HepG2 (cell line): ENCODE measurements at regions not wholly inside any gene's neighbourhood (a gene's known extent, or its start where the extent isn't known, plus 50 kb on each side); places are given as distances from the start of the nearest gene placed in this dataset.

ENCODE experiments used
- ATAC-seq: fragments of 200-7000 bp; cut with Tn5 transposase; 3 replicates; pipeline ENCODE4 v1.9.1; 2020; ENCODE audit warnings: mild to moderate bottlenecking, moderate library complexity
- BruUV-seq: library from RNA; stranded (reverse); fragments of 400-500 nt; replicated peaks from 2 replicates; lab custom pipeline; 2021; lab: Mats Ljungman, UMichigan
- CTCF ChIA-PET: fragments of 300-600 bp; formaldehyde crosslinking; extraction: SDS; loops from one replicate; lab custom pipeline; 2021; ENCODE audit warnings: low total read pairs, inconsistent platforms, low intra/inter-chr PET ratio; lab: Yijun Ruan, JAX
- POLR2A ChIA-PET: fragments of 350-600 bp; sonication (Branson Sonifier 250); formaldehyde crosslinking; loops from one replicate; lab custom pipeline; 2020; ENCODE audit warnings: antibody characterized with exemption, inconsistent platforms; lab: Yijun Ruan, JAX
- DNase-seq: peaks from one replicate; pipeline ENCODE4 v3.0.0-alpha.2; 2015; ENCODE audit warnings: low spot score
- FAIRE-seq: peaks from 3 replicates; lab custom pipeline; 2011; peaks lifted over from hg19 to GRCh38; lab: Jason Lieb, UNC
- H2AFZ ChIP-seq: one replicate; pipeline ENCODE4 v1.6.1; 2011; ENCODE audit warnings: low read length, inconsistent platforms
- H3K27ac ChIP-seq: fragments of 300-600 bp; 3 replicates; pipeline ENCODE4 v1.8.0; 2011; ENCODE audit warnings: mixed run types, mild to moderate bottlenecking, mixed read lengths, low read length, inconsistent platforms; ENCODE audit not compliant: insufficient read depth; ENCODE audit errors: extremely low read length
- H3K27me3 ChIP-seq, 2 experiments: fragments of 200-600 bp in 1 of 2; 2 replicates in 1 of 2; 3 replicates in 1 of 2; pipeline versions ENCODE4 v1.6.0 to v1.8.0; 2011; ENCODE audit warnings: low read length in 2 of 2, mild to moderate bottlenecking in 2 of 2, moderate library complexity in 2 of 2, inconsistent platforms in 1 of 2; ENCODE audit not compliant: insufficient read depth in 2 of 2, control insufficient read depth in 1 of 2
- H3K36me3 ChIP-seq, 2 experiments: fragments of 200-600 bp in 1 of 2; replicated peaks in 1 of 2; 2 replicates in 1 of 2; 3 replicates in 1 of 2; pipeline versions ENCODE4 v1.5.1 to v1.8.0; 2011; ENCODE audit warnings: low read length in 2 of 2, inconsistent platforms in 1 of 2; ENCODE audit not compliant: insufficient read depth in 2 of 2, control insufficient read depth in 1 of 2
- H3K4me1 ChIP-seq: 2 replicates; pipeline ENCODE4 v1.5.1; 2012; ENCODE audit warnings: low read length, inconsistent platforms; ENCODE audit not compliant: insufficient read depth
- H3K4me2 ChIP-seq: 2 replicates; pipeline ENCODE4 v1.6.0; 2011; ENCODE audit warnings: low read depth, low read length, inconsistent platforms
- H3K4me3 ChIP-seq, 3 experiments: fragments of 200-600 bp in 1 of 3; sonication (generic), shearing (Covaris generic) in 1 of 3; replicated peaks in 1 of 3; 2 replicates each; pipeline ENCODE4 v1.5.1; 2011 to 2016; ENCODE audit warnings: low read length in 3 of 3, inconsistent platforms in 2 of 3, low read depth in 2 of 3, mild to moderate bottlenecking in 2 of 3, control low read depth in 1 of 3, mixed read lengths in 1 of 3; ENCODE audit not compliant: insufficient read depth in 1 of 3
- H3K79me2 ChIP-seq: one replicate; pipeline ENCODE4 v1.6.1; 2011; ENCODE audit warnings: low read length, inconsistent platforms; ENCODE audit not compliant: insufficient read depth
- H3K9ac ChIP-seq: 2 replicates; pipeline ENCODE4 v1.6.0; 2011; ENCODE audit warnings: mild to moderate bottlenecking, low read depth, low read length, inconsistent platforms; ENCODE audit not compliant: insufficient read depth
- H3K9me3 ChIP-seq: 2 replicates; pipeline ENCODE4 v1.5.1; 2012; ENCODE audit warnings: mild to moderate bottlenecking, low read length
- H4K20me1 ChIP-seq: 2 replicates; pipeline ENCODE4 v1.6.0; 2011; ENCODE audit warnings: inconsistent platforms, mild to moderate bottlenecking, low read length, moderate library complexity; ENCODE audit not compliant: insufficient read depth
- CENPBD1 ChIP-seq: sonication (generic); formaldehyde crosslinking; IDR thresholded peaks from 2 replicates; pipeline ENCODE4 v1.8.0; 2022; ENCODE audit warnings: missing genetic modification reagents, low read depth, mild to moderate bottlenecking, borderline replicate concordance
- CSRNP2 ChIP-seq: sonication (generic); formaldehyde crosslinking; conservative IDR thresholded peaks from 2 replicates; pipeline ENCODE4 v1.8.0; 2022; ENCODE audit warnings: low read depth, missing genetic modification reagents
- HDAC2 ChIP-seq: sonication (generic); formaldehyde crosslinking; IDR thresholded peaks from 2 replicates; pipeline ENCODE4 v1.4.0; 2020; ENCODE audit warnings: missing genetic modification reagents
- JUNB ChIP-seq: sonication (generic); formaldehyde crosslinking; IDR thresholded peaks from 2 replicates; pipeline ENCODE4 v1.8.0; 2022; ENCODE audit warnings: missing genetic modification reagents, mild to moderate bottlenecking, borderline replicate concordance
- KDM5B ChIP-seq: sonication (generic); formaldehyde crosslinking; IDR thresholded peaks from 2 replicates; pipeline ENCODE4 v1.4.0; 2020; ENCODE audit warnings: missing genetic modification reagents, mild to moderate bottlenecking, borderline replicate concordance
- MEIS1 ChIP-seq: sonication (generic); formaldehyde crosslinking; IDR thresholded peaks from 2 replicates; pipeline ENCODE4 v1.9.0; 2021; ENCODE audit warnings: mild to moderate bottlenecking, missing genetic modification reagents, moderate library complexity, borderline replicate concordance
- MIER2 ChIP-seq: IDR thresholded peaks from 2 replicates; pipeline ENCODE4 v1.6.1; 2016; ENCODE audit warnings: missing biosample characterization, missing genetic modification reagents
- MZF1 ChIP-seq: sonication (generic); formaldehyde crosslinking; IDR thresholded peaks from 2 replicates; pipeline ENCODE4 v1.8.1; 2023; ENCODE audit warnings: mild to moderate bottlenecking, missing genetic modification reagents, borderline replicate concordance
- NBN ChIP-seq: fragments of 450-650 bp; conservative IDR thresholded peaks from 2 replicates; pipeline ENCODE4 v1.6.1; 2017
- PLRG1 ChIP-seq: fragments of 450-650 bp; conservative IDR thresholded peaks from 2 replicates; pipeline ENCODE4 v1.6.1; 2016
- STAT5B ChIP-seq: sonication (generic); formaldehyde crosslinking; IDR thresholded peaks from 2 replicates; pipeline ENCODE4 v1.4.0; 2020; ENCODE audit warnings: missing genetic modification reagents
- TBX3 ChIP-seq: fragments of 450-650 bp; IDR thresholded peaks from 2 replicates; pipeline ENCODE4 v1.6.1; 2017; ENCODE audit warnings: antibody characterized with exemption, mild to moderate bottlenecking, inconsistent platforms, borderline replicate concordance
- ZBTB33 ChIP-seq: sonication (generic); formaldehyde crosslinking; IDR thresholded peaks from 2 replicates; pipeline ENCODE4 v1.4.0; 2020; ENCODE audit warnings: missing genetic modification reagents
- ZNF746 ChIP-seq: sonication (generic); formaldehyde crosslinking; IDR thresholded peaks from 2 replicates; pipeline ENCODE4 v1.8.0; 2022; ENCODE audit warnings: mild to moderate bottlenecking, missing genetic modification reagents
- WGBS: methylation state at CpG from one replicate; pipeline ENCODE4 v1.1.6; 2017; ENCODE audit warnings: low lambda C conversion rate; 5-methylcytosine and 5-hydroxymethylcytosine counted together
- in situ Hi-C: cut with HindIII; loops from 2 replicates; pipeline ENCODE4 v1.10.0; 2017; ENCODE audit warnings: low pct_unique_long_range_greater_than_20kb; ENCODE audit not compliant: extremely low pct_ligation_motif_present
- intact Hi-C: fragments of 100-400 bp; cut with micrococcal nuclease; formaldehyde crosslinking; loops from one replicate; pipeline ENCODE4 v1.10.0; 2022; ENCODE audit not compliant: unreplicated experiment
- TF ChIP-seq, protein P1 (sequence below): fragments of 450-650 bp; IDR thresholded peaks from 2 replicates; pipeline ENCODE4 v1.6.1; 2017; ENCODE audit warnings: mild to moderate bottlenecking

DNA sequence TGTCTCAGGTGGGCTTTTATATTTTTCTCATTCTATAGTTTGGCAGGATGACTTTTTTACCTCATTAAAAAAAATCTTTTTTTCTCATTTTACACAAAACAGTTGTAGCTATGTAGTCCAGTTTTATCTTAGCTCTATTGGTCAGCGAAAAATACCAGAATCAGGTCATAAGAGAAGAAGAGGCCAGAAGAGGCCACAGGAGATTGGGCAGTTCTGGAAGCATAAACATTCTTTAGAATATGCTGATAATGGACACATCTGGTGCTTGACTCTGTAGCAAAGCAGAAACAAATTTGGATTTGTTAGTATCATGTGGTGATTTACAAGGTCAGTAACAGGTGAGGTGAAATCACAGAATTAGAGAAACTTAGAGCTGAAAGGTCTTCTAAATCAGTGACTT lies 66.6 kb upstream of the ARHGAP24 start (continued):
- TF ChIP-seq TBX3, result no peak
- TF ChIP-seq ZNF746, result no peak
- TF ChIP-seq JUNB (CRISPR knock-in tag), result no peak
- TF ChIP-seq MIER2 (CRISPR knock-in tag), result no peak
- TF ChIP-seq NBN, result no peak
- TF ChIP-seq MZF1, result no peak
- TF ChIP-seq HDAC2 (CRISPR knock-in tag), result no peak
- TF ChIP-seq, all 625 proteins: peak for 0

- 14% methylated on average over 2 of the region's 2 CpGs for WGBS
- intact Hi-C loops, result no loop called here
- ATAC-seq (no peak), DNase-seq (no peak), FAIRE-seq (no peak)
- Histone ChIP-seq H3K36me3 (no peaks in the 10 kb centered on the region), H3K27ac (no peak overlapping the region), H3K27me3 (no peaks in the 10 kb centered on the region), H4K20me1 (no peaks in the 10 kb centered on the region), H3K4me1 (no peaks in the 10 kb centered on the region), H3K79me2 (no peaks in the 10 kb centered on the region), H3K4me3 (no peak overlapping the region), H3K9ac (no peak overlapping the region), H2AFZ (no peak overlapping the region), H3K4me2 (no peak overlapping the region), H3K9me3 (no peaks in the 10 kb centered on the region)
- ChIA-PET CTCF (no interaction called here), POLR2A (no interaction called here)
- no TSS peak for BruUV-seq
- in situ Hi-C loops, result no loop called here
- TF ChIP-seq CSRNP2 (CRISPR knock-in tag), result no peak
- no peak for TF ChIP-seq MEIS1
- TF ChIP-seq KDM5B (CRISPR knock-in tag), result no peak
- TF ChIP-seq CENPBD1, result no peak
- no peak for TF ChIP-seq ZBTB33 (CRISPR knock-in tag)
- TF ChIP-seq STAT5B (CRISPR knock-in tag), result no peak
- TF ChIP-seq, protein P1, sequence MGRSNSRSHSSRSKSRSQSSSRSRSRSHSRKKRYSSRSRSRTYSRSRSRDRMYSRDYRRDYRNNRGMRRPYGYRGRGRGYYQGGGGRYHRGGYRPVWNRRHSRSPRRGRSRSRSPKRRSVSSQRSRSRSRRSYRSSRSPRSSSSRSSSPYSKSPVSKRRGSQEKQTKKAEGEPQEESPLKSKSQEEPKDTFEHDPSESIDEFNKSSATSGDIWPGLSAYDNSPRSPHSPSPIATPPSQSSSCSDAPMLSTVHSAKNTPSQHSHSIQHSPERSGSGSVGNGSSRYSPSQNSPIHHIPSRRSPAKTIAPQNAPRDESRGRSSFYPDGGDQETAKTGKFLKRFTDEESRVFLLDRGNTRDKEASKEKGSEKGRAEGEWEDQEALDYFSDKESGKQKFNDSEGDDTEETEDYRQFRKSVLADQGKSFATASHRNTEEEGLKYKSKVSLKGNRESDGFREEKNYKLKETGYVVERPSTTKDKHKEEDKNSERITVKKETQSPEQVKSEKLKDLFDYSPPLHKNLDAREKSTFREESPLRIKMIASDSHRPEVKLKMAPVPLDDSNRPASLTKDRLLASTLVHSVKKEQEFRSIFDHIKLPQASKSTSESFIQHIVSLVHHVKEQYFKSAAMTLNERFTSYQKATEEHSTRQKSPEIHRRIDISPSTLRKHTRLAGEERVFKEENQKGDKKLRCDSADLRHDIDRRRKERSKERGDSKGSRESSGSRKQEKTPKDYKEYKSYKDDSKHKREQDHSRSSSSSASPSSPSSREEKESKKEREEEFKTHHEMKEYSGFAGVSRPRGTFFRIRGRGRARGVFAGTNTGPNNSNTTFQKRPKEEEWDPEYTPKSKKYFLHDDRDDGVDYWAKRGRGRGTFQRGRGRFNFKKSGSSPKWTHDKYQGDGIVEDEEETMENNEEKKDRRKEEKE, result no peak
- TF ChIP-seq PLRG1, result no peak
Observed at GRCh38 chr4:85409251-85409650, 65.7 kb upstream of the ARHGAP24 start.
